GM12872 (cell line): ENCODE measurements at regions not wholly inside any gene's neighbourhood (a gene's known extent, or its start where the extent isn't known, plus 50 kb on each side); places are given as distances from the start of the nearest gene placed in this dataset.

Source experiments
- TF ChIP-seq, protein P1 (sequence below): IDR thresholded peaks from 3 replicates; pipeline ENCODE4 v1.5.1; 2011; ENCODE audit warnings: low read depth, mild to moderate bottlenecking, low read length, moderate library complexity; ENCODE audit not compliant: insufficient read depth

DNA sequence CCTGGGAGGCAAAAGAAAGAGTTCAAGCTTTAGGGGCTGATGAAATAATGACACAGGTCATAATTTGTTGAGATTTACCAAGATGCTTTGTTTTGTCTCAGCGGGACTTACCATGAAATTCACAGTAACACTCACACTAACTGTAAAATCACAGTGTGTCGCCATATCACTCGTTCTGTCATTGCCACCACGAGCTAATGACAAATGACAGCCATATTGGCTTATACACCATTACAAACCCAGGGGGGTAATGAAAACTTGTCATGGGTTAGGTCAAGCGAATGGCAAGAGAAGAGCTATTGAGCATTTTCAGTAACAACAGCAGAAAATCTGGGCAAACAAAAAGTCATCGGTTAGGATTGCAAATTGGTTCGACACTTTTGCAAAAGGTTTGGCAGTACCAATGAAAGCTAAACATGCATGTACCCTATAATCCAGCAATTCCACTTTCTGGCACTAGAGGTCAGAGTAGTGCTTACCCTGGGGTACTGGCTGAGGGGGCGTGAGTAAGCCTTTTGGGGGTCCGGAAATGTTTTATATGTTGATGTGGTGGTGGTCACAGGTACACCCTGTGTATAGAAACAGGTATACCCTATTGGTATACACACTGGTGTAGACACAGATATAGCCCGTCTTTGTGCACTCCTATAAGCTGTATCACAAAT lies 83.9 kb upstream of the RAI2 start:
- TF ChIP-seq, protein P1, sequence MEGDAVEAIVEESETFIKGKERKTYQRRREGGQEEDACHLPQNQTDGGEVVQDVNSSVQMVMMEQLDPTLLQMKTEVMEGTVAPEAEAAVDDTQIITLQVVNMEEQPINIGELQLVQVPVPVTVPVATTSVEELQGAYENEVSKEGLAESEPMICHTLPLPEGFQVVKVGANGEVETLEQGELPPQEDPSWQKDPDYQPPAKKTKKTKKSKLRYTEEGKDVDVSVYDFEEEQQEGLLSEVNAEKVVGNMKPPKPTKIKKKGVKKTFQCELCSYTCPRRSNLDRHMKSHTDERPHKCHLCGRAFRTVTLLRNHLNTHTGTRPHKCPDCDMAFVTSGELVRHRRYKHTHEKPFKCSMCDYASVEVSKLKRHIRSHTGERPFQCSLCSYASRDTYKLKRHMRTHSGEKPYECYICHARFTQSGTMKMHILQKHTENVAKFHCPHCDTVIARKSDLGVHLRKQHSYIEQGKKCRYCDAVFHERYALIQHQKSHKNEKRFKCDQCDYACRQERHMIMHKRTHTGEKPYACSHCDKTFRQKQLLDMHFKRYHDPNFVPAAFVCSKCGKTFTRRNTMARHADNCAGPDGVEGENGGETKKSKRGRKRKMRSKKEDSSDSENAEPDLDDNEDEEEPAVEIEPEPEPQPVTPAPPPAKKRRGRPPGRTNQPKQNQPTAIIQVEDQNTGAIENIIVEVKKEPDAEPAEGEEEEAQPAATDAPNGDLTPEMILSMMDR = peak; percentile 66

DNA sequence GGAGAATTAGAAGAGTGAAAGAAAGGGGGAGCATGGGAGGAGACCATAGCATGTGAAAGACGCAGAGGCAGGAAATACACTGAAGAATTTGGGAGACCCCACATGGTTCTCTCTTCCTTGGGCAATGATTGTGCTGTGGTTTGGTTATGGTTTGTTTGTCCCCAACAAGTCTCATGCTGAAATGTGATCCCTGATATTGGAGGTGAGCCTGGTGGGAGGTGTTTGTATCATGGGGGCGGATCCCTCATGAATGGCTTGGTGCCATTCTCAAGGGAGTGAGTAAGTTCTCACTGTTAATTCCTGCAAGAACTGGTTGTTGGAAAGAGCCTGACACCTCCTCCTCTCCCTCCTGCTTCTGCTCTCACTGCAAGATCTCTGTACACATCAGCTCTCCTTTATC lies 78.6 kb upstream of the RAI2 start:
- TF ChIP-seq, protein P1 = no peak

DNA sequence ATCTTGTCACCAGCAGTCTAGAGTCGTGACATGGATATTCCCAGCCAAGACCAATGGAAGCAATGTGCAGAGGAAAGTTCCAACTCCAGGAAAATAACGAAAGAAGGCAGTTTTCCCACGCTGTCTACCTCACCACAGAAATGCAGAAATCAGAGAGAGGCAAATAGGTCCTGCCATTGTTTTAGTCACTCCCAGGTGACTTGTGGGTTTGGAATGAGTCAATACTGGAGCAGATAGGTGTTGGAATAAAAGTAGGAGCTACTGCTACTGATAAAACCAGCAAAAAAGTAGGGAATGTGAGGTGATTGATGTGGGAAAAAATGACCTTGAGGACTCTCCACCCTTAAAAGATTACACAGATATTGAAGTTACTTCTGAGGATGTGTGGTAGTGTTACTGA lies 72.8 kb upstream of the RAI2 start:
- TF ChIP-seq, protein P1 = no peak

DNA sequence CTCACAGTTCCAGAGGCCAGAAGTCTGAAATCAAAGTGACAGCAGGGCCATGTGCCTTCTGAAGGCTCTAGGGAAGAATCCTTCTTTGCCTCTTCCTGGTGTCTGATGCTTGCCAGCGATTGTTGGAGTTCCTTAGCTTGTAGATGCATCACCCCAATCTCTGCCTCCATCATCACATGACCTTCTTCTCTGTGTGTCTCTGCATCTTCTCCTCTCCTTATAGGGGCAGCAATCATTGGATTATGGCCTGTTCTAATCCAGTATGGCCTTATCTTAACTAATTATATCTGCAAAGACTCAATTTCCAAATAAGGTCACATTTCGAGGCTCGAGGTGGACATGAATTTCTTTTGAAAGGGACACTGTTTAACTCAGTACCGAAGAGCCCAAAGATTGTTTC lies 71.7 kb upstream of the RAI2 start:
- TF ChIP-seq, protein P1 = no peak

DNA sequence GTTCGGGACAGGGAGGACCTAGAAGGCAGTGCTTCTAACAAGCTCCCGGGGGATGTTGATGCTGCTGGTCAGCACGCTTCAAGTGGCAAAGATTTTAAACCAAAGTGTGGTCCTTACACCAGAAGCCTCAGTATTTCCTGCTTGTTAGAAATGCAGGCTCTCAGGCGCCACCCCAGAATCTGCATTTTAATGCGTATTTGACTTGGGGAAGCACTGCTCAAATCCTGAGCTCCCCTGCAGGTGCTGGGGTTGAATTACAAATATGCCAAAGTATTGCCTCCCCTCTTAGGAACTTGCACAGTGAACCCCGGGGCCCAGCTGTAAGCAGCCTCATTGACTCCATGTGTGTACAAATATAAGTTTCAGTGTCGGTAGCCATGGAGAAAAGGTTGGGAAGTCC lies 70.8 kb upstream of the RAI2 start:
- TF ChIP-seq, protein P1 = no peak

DNA sequence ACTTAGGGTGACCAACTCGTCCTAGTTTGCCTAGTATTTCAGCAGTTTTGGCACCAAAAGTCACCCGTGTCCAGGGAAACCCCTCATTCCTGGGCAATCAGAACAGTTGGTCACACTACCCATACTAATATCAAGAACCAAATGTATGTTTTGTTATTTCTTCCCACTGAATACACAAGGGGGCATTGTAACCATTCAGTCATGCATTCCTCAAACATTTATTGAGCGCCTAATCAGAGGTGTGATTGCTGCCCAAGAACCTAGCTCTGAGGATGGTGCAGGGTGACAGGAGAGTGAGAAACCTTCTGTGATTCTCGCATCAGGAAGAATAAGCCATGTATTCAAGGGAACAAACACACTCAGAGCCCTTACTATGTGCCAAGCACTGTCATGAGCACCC lies 69.8 kb upstream of the RAI2 start:
- TF ChIP-seq, protein P1 = no peak

DNA sequence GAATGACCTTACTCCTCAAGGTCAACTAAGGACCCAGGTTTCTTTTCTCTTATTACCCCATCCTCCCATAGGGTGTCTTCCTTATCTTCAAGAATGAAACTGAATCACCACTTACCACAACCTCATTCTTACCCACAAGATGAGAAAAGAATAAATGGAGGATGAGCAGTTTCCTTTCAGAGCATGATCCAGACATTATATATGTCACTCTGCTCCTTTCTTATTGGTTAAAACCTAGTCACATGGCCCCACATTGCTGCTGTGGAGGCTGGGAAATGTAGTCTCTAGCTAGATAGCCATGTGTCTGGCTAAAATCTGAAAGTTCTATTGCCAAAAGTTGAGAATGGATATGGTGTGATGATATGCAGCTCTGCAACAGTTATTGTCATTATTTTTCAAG lies 62.4 kb upstream of the RAI2 start:
- TF ChIP-seq, protein P1 = no peak
